ENCODE measurements at regions not wholly inside any gene's neighbourhood (a gene's known extent, or its start where the extent isn't known, plus 50 kb on each side); places are given as distances from the start of the nearest gene placed in this dataset.
"Not testable (repeated sequence)": the region's sequence is repeated elsewhere in the genome, so short reads cannot be mapped to it uniquely, and the experiment has no call there.

DNA sequence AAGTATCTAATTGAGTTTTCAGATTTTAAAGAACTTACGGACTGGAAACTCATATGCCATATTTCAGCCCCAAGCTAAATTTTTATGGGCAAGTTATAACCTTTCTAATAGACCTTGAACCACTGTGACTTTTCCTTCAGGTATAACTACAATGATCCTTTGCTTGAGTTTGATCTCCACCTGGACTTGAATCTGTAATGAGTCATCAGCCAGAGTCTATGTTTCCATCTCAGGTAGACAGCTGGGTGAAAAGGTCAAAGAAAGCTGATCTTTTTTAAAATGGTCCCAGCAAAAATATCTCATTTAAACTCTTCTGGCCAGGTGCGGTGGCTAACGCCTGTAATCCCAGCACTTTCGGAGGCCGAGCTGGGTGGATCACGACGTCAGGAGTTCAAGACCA lies 88.4 kb upstream of the SGK1 start:
- no peak for DNase-seq (ENCODE audit: low read depth, low spot score)

DNA sequence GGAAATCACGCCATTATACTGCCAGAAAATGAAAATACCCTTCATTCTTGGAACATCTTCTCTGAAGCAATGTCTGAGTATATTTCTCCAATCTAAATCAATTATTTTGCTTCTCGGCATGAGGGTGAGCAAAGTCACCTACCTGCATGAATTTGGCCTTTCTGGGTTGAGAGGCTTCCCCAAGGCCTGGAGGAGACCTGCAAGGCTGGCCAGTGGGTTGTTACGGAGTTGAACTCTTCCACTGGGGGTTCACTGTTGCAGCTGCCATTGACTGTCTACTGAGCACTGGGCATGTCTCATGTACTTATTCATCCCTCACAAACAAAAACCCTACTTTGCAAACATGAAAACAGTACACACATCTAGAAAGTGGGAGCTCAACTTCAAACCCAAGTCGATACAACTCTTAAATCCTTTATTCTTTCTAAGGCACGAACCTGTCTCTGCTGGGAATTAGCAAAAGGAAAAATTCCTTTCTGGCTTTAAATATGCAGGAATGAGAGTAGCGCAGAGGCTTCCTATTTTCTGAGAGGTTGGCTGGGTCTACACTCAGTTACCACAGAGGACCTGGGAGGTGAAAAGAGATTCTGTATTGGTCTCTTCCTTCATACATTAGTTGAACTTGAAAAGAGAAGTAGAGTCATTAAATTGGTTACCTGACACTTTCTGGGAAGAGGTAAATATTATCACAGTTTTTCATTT lies 87.6 kb upstream of the SGK1 start:
- no peak for DNase-seq (ENCODE audit: low read depth, low spot score)

DNA sequence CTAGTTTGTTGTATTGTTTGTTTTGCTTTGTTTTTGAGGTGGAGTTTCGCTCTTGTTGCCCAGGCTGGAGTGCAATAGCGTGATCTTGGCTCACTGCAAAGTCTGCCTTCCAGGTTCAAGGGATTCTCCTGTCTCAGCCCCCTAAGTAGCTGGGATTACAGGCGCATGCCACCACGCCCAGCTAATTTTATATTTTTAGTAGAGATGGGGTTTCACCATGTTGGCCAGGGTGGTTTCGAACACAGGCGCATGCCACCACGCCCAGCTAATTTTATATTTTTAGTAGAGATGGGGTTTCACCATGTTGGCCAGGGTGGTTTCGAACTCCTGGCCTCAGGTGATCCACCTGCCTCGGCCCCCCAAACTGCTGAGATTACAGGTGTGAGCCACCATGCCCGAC lies 85.4 kb upstream of the SGK1 start:
- DNase-seq (ENCODE audit: low read depth, low spot score), result not testable (repeated sequence)

DNA sequence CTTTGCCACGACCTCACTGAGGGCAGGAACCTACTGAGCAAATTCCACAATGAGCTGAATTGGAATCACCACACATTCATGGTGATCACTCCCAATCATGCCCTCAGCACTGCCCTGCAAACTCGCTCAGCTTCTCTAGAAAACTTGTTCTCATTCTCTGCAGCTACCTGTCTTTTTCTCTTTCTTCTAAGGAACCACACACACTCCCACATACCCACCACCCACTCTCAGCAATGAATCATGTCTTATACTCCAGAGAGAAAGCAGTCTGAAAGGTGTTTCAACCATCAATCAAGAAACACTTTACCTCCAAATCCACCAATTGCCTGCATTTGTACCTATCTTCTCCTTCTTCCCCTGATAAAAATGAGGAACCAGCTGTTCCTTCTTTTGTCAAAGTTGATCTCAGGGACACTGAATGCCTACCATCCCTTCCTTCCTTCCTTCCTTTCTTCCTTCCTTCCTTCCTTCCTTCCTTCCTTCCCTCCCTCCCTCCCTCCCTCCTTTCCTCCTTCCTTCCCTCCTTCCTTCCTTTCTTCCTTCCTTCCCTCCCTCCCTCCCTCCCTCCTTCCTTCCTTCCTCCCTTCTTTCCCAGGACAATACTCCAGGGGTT lies 84.6 kb upstream of the SGK1 start:
- no peak for DNase-seq (ENCODE audit: low read depth, low spot score)

DNA sequence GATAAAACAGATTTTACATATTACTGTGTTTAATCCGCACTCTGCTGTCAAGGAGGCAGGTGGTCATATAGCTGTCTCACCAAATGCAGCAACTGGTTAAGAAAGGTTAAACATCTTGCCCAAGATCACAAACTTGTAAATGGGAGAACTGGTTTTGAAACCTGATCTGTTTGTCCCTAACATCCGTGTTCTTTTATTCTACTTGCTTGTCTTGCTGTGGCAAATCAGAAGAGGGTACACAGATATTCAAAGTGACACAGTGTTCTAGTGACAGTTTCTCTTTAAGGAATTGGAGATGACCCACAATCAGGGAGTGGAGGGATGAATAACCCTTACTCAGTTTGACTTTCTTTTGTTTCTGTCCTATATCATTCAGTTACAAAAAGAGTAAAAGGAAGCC lies 83.0 kb upstream of the SGK1 start:
- DNase-seq (ENCODE audit: low read depth, low spot score), result no peak

DNA sequence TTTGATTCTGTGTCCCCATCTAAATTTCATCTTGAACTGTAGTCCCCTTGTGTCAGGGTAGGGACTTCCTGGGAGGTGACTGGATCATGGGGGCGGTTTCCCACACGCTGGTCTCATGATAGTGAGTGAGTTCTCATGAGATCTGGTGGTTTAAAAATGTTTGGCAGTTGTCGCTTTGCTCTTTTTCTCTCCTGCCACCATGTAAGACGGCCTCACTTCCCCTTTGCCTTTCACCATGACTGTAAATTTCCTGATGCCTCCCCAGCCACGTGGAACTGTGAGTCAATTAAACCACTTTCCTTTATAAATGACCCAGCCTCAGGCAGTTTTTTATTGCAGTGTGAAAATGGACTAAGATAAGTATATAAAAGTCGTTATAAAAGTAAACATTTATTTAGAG lies 80.5 kb upstream of the SGK1 start:
- DNase-seq (ENCODE audit: low read depth, low spot score), result no peak

DNA sequence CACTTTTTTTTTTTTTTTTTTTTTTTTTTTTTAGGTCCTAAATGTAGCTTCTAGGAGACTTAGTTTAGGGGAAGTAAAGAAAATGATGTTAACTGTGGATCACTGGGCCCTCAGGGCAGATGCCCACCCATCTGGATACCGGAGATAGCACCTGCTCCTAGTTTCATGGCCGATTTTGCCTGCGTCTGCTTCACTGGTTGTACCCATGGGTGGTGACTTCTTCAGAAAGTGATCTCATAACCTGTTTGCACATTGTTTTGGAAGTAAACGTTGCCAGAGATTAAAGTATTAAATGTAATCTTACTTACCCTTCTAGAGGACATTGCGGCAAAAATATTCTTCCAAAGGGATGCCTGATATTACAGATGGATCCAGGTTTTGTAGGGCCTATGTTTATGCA lies 79.8 kb upstream of the SGK1 start:
- no peak for DNase-seq (ENCODE audit: low read depth, low spot score)

DNA sequence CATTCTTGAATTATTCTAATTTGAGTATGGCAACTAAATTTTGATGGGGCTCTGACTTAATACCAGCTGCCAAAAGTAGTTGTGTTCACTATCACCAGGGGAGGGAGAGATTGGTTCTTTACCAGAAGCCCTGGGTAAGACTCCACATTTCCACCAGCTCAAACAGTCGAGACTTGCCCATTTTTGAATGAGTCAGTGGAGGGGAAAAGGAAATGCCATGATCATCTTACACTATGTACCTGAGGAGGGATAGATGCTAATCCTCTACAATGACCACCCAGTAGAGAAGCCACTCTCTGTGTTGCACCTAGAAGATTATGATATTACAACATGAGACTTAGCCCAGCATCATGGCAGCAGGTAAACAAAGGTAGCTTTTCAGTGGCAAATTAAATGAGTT lies 77.0 kb upstream of the SGK1 start:
- DNase-seq (ENCODE audit: low read depth, low spot score), result no peak

DNA sequence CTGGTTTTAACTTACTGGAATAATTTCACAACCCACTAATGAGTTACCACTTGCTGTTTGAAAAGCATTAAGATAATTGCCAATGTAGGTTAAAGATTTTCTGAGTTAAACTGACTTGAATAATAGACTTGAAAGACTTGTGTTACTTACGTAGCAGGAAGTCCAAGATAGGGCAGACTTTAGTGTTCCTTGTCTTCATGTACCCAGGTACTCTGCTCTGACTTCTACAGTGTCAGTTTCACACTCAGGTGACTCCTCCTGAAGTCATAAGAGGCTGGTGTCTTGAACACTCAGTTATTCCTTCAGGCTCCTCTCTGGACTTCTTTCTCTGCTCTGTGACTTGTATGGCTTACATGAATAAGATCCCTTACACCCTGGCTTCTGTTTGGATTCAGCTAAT lies 76.3 kb upstream of the SGK1 start:
- DNase-seq (ENCODE audit: low read depth, low spot score), result no peak

DNA sequence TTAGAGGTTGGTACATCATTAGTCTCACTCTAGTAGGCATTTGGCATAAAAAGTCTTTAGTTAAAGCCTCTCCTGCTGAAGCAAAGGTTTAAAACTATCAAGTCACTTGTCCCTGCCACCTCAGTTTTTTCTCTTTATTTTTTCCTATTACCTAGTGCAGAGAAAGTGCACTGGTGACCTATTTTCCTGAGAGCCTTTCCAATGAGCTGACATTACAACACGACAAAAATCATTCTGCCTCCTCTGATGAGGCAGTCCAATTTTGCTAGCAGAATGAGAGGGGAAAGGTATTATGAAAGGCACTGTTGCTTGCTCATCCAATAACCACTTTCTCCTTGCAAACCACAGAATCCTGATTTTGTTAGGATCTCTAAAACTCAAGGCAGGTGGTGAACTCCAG lies 73.3 kb upstream of the SGK1 start:
- DNase-seq (ENCODE audit: low read depth, low spot score), result no peak

DNA sequence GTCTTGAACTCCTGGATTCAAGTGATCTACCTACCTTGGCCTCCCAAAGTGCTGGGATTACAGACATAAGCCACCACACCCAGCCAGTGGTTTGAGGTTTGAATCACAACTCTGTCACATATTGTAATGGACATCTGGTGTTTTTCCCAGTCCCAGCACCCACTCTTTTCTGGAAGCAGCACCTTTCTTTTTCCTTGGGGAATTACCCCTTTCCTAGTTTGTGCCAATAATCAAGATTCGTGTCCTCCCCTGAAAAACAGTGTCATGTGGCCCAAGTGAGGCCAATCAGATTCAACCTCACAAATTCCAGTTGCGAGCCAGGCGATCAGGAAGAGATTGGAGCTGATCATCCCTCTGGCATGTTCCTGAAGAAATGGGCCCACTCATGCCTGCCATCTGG lies 71.7 kb upstream of the SGK1 start:
- DNase-seq (ENCODE audit: low read depth, low spot score), result no peak

DNA sequence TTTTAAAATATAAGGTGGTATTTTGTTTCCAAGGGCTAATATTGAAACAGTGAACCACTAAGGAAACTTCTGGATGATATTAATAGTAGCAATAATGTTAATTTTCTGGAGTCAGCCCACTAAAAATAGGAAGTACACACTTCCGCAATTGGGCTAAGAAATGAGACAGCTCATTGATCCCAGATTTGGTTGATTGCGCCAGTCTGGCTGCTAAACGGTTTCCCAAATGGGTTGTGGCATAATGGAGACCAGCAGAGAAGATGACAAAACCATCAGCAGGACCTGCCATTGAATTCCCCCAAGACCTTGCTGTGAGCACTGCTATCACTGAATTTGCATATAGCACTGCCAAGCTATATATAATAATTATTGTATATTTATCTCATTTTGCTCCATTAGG lies 71.2 kb upstream of the SGK1 start:
- no peak for DNase-seq (ENCODE audit: low read depth, low spot score)

DNA sequence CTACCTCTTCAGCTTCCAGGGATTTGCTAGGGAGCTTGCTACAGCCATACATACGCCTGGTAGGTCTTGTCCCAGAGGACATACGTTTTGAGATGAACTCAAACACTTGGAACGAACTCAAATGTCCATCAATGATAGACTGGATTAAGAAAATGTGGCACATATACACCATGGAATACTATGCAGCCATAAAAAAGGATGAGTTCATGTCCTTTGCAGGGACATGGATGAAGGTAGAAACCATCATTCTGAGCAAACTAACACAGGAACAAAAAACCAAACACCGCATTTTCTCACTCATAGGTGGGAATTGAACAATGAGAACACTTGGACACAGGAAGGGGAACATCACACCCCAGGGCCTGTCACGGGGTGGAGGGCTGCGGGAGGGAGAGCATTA lies 68.6 kb upstream of the SGK1 start:
- DNase-seq (ENCODE audit: low read depth, low spot score), result not testable (repeated sequence)

DNA sequence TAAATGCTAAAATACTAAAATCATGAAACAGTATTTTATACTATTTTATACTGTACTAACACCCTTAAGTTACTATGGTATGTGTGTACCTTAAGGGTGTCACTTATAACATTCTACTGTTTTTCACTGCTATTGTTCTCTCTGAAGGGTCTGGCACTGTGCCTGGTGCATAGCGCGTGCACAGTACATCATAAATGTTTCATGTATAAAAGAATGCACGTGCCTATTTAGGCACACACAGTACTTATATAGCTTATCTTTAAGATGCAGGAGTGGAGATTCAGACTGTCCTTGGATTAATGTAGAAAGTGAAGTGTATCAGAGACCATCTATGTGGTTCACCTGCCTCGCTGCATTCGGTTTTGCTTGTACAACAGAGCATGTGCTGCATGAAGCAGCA lies 64.0 kb upstream of the SGK1 start:
- DNase-seq (ENCODE audit: low read depth, low spot score), result no peak

DNA sequence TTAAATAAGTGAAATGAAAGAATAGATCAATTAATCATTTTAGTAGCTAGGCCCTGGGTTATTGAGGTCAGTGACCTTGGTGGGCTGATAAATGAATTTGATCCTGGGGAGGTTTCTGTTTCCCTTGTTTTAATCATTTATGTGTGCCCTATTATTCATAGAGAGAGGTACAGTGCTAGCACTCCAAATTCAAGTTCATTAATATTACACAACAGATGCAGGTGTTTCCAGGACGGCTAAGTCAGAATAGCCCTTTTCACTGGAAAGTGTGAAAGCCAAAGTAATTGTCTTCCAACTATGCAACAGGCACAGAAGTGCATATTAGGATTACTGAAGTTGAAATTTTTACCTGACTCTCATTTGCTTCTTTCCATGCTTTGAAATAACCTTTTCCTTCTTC lies 61.7 kb upstream of the SGK1 start:
- DNase-seq (ENCODE audit: low read depth, low spot score), result no peak

DNA sequence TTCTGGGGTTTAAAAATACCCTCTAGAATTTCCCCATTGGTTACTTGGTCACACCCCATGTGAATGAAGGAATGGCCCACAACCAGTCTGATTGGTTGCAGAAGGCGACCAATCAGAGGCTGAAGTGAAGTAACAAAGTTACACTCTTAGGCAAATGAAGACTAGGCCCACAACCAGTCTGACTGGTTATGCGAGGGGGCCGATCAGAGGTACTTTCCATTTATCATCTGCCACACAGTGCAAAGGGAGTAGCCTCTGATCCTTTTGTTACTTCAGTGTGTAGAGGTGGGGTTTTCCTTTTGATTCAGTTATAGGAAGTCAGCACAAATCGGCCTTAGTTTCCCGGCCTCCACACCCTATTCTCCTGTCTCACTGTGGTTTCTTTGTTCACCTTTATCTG lies 61.2 kb upstream of the SGK1 start:
- no peak for DNase-seq (ENCODE audit: low read depth, low spot score)

DNA sequence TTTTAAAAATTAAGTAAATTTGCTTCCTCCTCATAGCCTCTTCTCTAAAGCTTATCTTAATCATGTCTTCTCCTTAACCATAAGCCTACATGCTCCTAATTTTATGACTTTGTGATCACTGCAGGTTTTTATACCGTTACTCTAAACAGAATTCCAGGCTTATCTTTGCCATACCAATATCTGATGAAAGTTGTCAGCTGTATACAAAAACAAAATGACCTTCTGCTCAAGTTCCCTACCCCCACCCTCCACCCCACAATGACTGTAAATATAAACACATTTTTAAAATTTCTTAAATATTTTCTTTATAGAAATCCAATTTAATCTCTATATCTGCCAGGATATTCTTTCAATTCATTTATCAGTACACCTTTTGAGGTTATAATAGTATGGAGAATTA lies 60.5 kb upstream of the SGK1 start:
- no peak for DNase-seq (ENCODE audit: low read depth, low spot score)

DNA sequence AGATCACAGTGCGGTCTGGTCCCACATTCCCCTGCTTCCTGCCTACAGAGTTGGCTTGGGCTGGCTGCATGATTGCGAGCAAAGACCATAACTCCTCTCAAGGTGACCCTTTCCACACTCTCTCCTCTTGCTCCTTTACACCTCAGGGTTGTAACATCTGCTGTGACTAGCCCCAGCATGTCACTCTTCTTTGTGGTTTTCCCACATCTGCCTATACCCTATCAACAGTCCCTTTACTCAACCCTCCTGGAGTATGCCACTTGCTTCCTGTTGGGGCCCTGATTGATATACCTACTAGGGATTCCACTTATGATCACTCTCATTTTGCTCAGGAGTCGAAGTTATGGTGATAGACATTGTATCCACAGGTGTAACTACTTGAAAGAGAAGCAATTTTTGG lies 58.9 kb upstream of the SGK1 start:
- DNase-seq (ENCODE audit: low read depth, low spot score), result no peak

DNA sequence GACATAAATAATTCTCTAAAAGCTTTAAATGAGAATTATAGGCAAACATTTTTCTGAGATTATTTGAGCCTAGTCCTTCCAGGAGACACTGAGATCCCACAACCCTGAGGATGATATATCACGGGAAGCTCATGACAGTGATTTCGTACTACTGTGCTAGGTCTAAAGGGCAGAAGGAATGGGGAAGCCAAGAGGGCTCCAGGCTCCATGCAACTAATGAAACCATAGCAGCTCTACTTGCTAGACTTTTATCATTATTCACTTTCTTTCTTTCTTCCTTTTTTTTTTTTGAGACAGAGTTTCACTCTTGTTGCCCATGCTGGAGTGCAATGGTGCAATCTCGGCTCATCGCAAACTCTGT lies 57.3 kb upstream of the SGK1 start:
- DNase-seq (ENCODE audit: low read depth, low spot score), result no peak

DNA sequence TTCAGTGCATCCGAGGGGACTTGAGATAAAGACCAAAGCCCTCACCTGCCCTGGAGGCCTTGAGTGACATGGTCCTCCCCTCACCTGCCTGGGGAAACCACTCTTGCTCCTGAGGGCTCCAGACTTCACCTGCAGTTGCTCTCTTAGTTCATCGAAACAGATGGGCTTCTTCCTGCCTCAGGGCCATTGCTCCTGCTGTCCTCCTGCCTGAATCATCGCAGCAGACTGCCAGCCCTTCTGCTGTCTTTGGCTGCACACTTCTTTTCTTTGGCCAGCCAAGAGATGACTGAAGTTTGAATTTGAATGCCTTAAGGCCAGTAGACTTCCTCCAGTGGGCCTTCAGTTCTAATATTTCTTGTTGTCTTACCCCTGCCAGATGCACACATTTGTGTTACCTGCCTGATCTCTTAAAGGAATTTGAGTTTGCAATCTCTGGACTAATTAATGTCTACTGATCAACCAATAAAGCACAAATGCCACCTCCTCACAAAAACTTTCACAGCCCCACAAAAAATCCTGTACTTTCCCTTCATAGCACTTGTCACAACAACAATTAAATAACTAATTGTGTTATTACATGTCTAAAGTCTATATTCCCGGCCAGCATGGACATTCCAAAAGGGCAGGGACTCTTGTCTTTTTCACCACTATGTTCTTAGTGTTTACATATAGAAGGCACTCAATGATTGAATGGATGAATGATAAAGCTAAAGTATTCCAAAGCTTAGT lies 56.7 kb upstream of the SGK1 start:
- DNase-seq (ENCODE audit: low read depth, low spot score), result no peak

DNA sequence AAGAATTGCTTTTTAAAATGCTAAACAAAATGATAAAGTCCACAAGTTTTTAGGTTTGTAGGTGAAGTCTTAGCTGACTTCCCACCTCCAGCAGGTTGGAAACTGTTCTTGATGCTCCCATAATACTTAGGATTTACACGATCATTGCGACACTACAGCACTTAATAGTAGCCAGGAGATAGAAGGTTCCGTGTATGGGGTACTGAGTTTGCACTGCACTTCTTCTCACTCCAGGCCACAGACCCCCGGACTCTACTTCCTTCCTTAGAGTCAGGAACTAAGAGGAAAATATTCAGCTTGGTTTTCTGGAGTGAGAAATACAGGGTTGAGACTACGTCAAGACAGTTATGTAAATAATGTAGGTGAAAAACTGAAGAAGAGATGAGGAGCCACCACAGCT lies 56.1 kb upstream of the SGK1 start:
- DNase-seq (ENCODE audit: low read depth, low spot score), result no peak

DNA sequence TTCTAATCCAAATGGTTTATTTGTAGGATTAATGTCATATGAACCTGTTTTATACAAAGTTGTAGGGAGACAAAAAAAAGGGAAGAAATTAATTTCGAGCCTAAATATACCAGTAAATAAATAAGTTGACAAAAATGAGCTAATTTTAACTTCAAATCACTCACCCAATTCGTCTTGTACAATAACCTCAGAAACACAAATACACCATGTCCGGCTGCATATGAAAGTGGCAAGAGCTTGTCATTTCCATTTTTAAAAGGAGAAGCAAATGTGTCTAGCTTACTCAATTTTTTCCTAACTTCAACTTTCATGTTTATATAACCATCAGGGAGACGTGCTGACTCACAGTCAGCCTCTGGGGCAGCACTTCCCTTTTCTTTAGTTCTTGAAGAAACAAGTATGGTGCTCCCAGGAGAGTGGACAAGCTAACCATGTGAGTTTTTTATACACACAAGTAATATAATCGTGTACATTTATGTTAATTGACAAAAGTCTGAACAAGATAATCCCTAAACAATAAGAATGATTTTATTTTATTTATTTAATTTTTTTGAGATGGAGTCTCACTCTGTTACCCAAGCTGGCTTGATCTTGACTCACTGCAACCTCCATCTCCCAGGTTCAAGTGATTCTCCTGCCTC lies 55.5 kb upstream of the SGK1 start:
- DNase-seq (ENCODE audit: low read depth, low spot score), result no peak
